RWPE2 (cell line): ENCODE measurements at regions not wholly inside any gene's neighbourhood (a gene's known extent, or its start where the extent isn't known, plus 50 kb on each side); places are given as distances from the start of the nearest gene placed in this dataset.

Experiments used
- ATAC-seq: fragments of 200-7000 bp; cut with Tn5 transposase; 3 replicates; pipeline ENCODE4 v1.9.1; 2021; ENCODE audit warnings: low read depth
- DNase-seq: peaks from one replicate; pipeline ENCODE4 v3.0.0-alpha.2; 2020; ENCODE audit warnings: low spot score
- H3K27ac ChIP-seq: fragments of 450-650 bp; 2 replicates; pipeline ENCODE4 v1.5.1; 2017; ENCODE audit warnings: mild to moderate bottlenecking; ENCODE audit not compliant: poor library complexity, severe bottlenecking
- H3K27me3 ChIP-seq: fragments of 250-450 bp; sonication (Bioruptor Pico); 2 replicates; pipeline ENCODE4 v1.5.1; 2021; ENCODE audit warnings: mild to moderate bottlenecking, moderate library complexity; ENCODE audit not compliant: insufficient read depth, poor library complexity, severe bottlenecking
- H3K36me3 ChIP-seq: fragments of 250-450 bp; sonication (Bioruptor Pico); 2 replicates; pipeline ENCODE4 v1.5.1; 2020; ENCODE audit warnings: low read depth, mild to moderate bottlenecking, moderate library complexity
- H3K4me1 ChIP-seq: fragments of 250-450 bp; sonication (Bioruptor Pico); 2 replicates; pipeline ENCODE4 v1.5.1; 2021; ENCODE audit warnings: mild to moderate bottlenecking, moderate library complexity; ENCODE audit not compliant: insufficient read depth, poor library complexity, severe bottlenecking
- H3K4me3 ChIP-seq: fragments of 250-450 bp; sonication (Bioruptor Pico); 2 replicates; pipeline ENCODE4 v1.5.1; 2021; ENCODE audit warnings: mild to moderate bottlenecking, moderate library complexity; ENCODE audit not compliant: severe bottlenecking
- H3K9me3 ChIP-seq: fragments of 250-450 bp; sonication (Bioruptor Pico); 2 replicates; pipeline ENCODE4 v1.5.1; 2021; ENCODE audit warnings: mild to moderate bottlenecking, moderate library complexity; ENCODE audit not compliant: severe bottlenecking
- CTCF ChIP-seq: fragments of 450-650 bp; IDR thresholded peaks from one replicate; pipeline ENCODE4 v1.5.1; 2017; ENCODE audit warnings: mild to moderate bottlenecking, moderate library complexity; ENCODE audit not compliant: poor library complexity, severe bottlenecking

GRCh38 chr14:38310420-38310995 lies 54.6 kb upstream of the CLEC14A start:
- no peaks in the 10 kb centered on the region for H3K4me1 ChIP-seq
- TF ChIP-seq CTCF: no peak
- DNase-seq: no peak
- H3K27me3 ChIP-seq: no peaks in the 10 kb centered on the region
- no peak overlapping the region for H3K4me3 ChIP-seq
- no peaks in the 10 kb centered on the region for H3K36me3 ChIP-seq
- no peaks in the 10 kb centered on the region for H3K9me3 ChIP-seq
- no peak overlapping the region for H3K27ac ChIP-seq
- ATAC-seq: no peak

- Histone ChIP-seq H3K36me3 (no peaks in the 10 kb centered on the region), H3K27me3 (no peaks in the 10 kb centered on the region), H3K4me1 (no peaks in the 10 kb centered on the region), H3K4me3 (no peak overlapping the region), H3K27ac (no peak overlapping the region), H3K9me3 (no peaks in the 10 kb centered on the region)
- TF ChIP-seq CTCF: no peak
- DNase-seq (no peak), ATAC-seq (no peak)
Measured at GRCh38 chr14:38309522-38310277, 53.8 kb upstream of the CLEC14A start.
